ENCODE measurements at regions not wholly inside any gene's neighbourhood (a gene's known extent, or its start where the extent isn't known, plus 50 kb on each side); places are given as distances from the start of the nearest gene placed in this dataset.

- Histone ChIP-seq H3K27ac (ENCODE audit: low read depth, low read length) (no peak overlapping the region), H4K20me1 (ENCODE audit: low read depth, low read length) (no peaks in the 10 kb centered on the region), H2AFZ (ENCODE audit: low read depth, low read length, severe bottlenecking) (peak overlapping the region; percentile 19), H3K9me3 (ENCODE audit: insufficient read depth, low read length) (no peaks in the 10 kb centered on the region), H3F3A (ENCODE audit: insufficient read depth) (no peaks in the 10 kb centered on the region), H3K36me3 (ENCODE audit: low read length) (no peaks in the 10 kb centered on the region), H3K9ac (ENCODE audit: low read length) (no peak overlapping the region), H3K27me3 (ENCODE audit: low read length) (no peaks in the 10 kb centered on the region), H3K4me2 (ENCODE audit: low read depth, low read length, poor library complexity, severe bottlenecking) (no peak overlapping the region), H3K79me2 (ENCODE audit: insufficient read depth, low read length) (no peaks in the 10 kb centered on the region), H3K4me3 (ENCODE audit: insufficient read depth, low read length, poor library complexity, severe bottlenecking) (no peak overlapping the region), H3K9me2 (replicated peaks; ENCODE audit: insufficient read depth, low read length) (no peaks in the 10 kb centered on the region)
- no peak for TF ChIP-seq CTCF (IDR thresholded peaks at IDR 0.05; ENCODE audit: insufficient read depth, low read length, poor library complexity, severe bottlenecking)
- TF ChIP-seq EZH2phosphoT487 (conservative IDR thresholded peaks at IDR 0.05; ENCODE audit: low read length) = no peak
These were observed 690.2 kb upstream of the POU3F3 start for GRCh38 chr2:104163611-104164130.

GRCh38 chr2:104164721-104165252, 689.1 kb upstream of the POU3F3 start:
- Histone ChIP-seq H2AFZ (ENCODE audit: low read depth, low read length, severe bottlenecking) (no peak overlapping the region), H3K27me3 (ENCODE audit: low read length) (no peaks in the 10 kb centered on the region), H3K9me3 (ENCODE audit: insufficient read depth, low read length) (no peaks in the 10 kb centered on the region), H3F3A (ENCODE audit: insufficient read depth) (no peaks in the 10 kb centered on the region), H3K79me2 (ENCODE audit: insufficient read depth, low read length) (no peaks in the 10 kb centered on the region), H3K4me3 (ENCODE audit: insufficient read depth, low read length, poor library complexity, severe bottlenecking) (no peak overlapping the region), H3K9ac (ENCODE audit: low read length) (no peak overlapping the region), H4K20me1 (ENCODE audit: low read depth, low read length) (no peaks in the 10 kb centered on the region), H3K9me2 (replicated peaks; ENCODE audit: insufficient read depth, low read length) (no peaks in the 10 kb centered on the region), H3K4me2 (ENCODE audit: low read depth, low read length, poor library complexity, severe bottlenecking) (no peak overlapping the region), H3K27ac (ENCODE audit: low read depth, low read length) (no peak overlapping the region), H3K36me3 (ENCODE audit: low read length) (0 out of 2 replicates have a peak, but pooled peaks cover 4% of the 10 kb centered on the region)
- no peak for TF ChIP-seq EZH2phosphoT487 (conservative IDR thresholded peaks at IDR 0.05; ENCODE audit: low read length)
- TF ChIP-seq CTCF (IDR thresholded peaks at IDR 0.05; ENCODE audit: insufficient read depth, low read length, poor library complexity, severe bottlenecking) = no peak

- Histone ChIP-seq H3K9ac (ENCODE audit: low read length) (no peak overlapping the region), H4K20me1 (ENCODE audit: low read depth, low read length) (no peaks in the 10 kb centered on the region), H3K36me3 (ENCODE audit: low read length) (peaks cover 8% of the 10 kb centered on the region; the same call in 1 of the 2 replicates), H3K27me3 (ENCODE audit: low read length) (no peaks in the 10 kb centered on the region), H3F3A (ENCODE audit: insufficient read depth) (no peaks in the 10 kb centered on the region), H3K9me2 (replicated peaks; ENCODE audit: insufficient read depth, low read length) (no peaks in the 10 kb centered on the region), H3K4me2 (ENCODE audit: low read depth, low read length, poor library complexity, severe bottlenecking) (no peak overlapping the region), H3K4me3 (ENCODE audit: insufficient read depth, low read length, poor library complexity, severe bottlenecking) (no peak overlapping the region), H3K79me2 (ENCODE audit: insufficient read depth, low read length) (no peaks in the 10 kb centered on the region), H3K27ac (ENCODE audit: low read depth, low read length) (no peak overlapping the region), H2AFZ (ENCODE audit: low read depth, low read length, severe bottlenecking) (no peak overlapping the region), H3K9me3 (ENCODE audit: insufficient read depth, low read length) (peaks cover 11% of the 10 kb centered on the region; the same call in 1 of the 2 replicates)
- TF ChIP-seq EZH2phosphoT487 (conservative IDR thresholded peaks at IDR 0.05; ENCODE audit: low read length) = no peak
- TF ChIP-seq CTCF (IDR thresholded peaks at IDR 0.05; ENCODE audit: insufficient read depth, low read length, poor library complexity, severe bottlenecking) = no peak
These were observed 676.7 kb upstream of the POU3F3 start for GRCh38 chr2:104177179-104177578.
